Eye (tissue), 1 donor: ENCODE measurements at regions not wholly inside any gene's neighbourhood (a gene's known extent, or its start where the extent isn't known, plus 50 kb on each side); places are given as distances from the start of the nearest gene placed in this dataset.
"Not testable (repeated sequence)": the region's sequence is repeated elsewhere in the genome, so short reads cannot be mapped to it uniquely, and the experiment has no call there.

ENCODE experiments used
- DNase-seq: peaks from one replicate; pipeline ENCODE4 v3.0.0-alpha.2; 2015

DNA sequence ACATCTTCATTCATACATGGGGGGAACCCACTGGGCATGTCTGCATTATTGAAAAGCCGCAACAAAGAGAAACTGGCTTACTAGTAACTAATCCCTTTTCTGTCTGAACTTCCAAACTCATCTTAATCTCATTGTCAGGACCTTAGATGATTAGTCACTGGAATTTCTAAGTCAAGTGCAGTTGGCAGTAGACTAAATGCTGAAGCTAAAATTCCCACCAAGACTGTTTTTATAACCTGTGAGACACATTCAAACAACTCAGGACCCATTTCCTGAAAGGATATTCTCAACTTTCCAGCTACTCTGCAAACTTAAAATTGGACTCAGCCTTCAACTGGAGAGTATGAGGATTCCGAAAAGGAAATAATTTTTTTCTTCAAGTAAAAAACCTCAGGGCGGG, 94.8 kb upstream of the SCAF8 start:
- no peak for DNase-seq

DNA sequence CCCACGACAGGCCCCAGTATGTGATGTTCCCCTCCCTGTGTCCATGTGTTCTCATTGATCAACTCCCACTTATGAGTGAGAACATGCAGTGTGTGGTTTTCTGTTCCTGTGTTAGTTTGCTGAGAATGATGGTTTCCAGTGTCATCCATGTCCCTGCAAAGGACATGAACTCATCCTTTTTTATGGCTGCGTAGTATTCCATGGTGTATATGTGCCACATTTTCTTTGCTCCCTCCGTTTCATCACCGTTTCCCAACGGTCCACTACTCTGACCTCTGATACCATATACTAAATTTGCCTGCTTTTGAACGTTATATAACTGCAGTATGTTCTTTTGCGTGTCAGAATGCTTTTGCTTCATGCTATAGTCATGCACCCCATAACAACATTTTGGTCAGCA, 94.0 kb upstream of the SCAF8 start:
- not testable (repeated sequence) for DNase-seq

DNA sequence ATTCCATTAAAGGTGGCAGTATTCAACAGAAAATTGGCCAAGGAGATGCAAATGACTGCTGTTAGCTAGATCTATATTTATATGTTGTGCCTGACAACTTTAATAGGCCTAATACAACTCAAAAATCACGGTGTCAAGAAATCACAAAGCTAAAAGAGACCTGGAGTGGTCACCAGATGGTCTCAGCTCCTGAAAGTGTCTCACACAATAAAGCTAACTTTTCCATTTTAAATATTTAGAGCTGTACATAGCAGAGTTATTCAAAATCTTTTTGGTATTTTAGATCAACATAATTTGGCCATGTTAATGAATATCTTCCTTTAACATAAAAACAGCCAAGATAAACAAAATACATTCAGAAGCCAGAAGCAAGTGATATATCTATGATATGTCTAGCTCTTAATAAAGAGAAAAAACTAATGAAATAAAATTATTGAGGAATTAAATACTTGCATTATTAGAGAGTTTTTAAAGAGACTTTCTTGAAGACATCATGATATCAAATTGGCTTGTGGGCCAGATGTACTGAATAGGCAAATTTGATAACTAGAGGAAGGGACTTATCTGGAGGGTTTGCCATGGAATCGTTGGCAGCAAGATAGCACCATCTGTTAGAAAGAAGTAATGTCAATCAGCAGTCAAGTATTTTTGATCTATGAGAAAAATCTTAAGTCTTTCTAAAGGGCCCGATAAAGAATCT, 84.9 kb upstream of the SCAF8 start:
- no peak for DNase-seq

DNA sequence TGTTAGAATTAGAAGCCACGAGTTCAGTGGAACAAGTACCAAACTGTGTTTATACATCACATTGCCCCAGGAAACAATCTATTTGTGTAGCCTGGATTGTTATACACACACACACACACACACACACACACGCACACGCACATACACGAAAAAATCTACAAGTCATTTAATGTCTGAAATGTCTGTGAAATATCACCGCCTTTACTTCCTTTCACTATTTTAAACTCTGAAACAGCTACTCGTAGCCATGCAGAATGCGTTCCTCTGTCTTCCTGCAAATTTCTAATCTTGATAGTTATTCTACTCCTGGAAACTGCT, 84.4 kb upstream of the SCAF8 start:
- DNase-seq = no peak

DNA sequence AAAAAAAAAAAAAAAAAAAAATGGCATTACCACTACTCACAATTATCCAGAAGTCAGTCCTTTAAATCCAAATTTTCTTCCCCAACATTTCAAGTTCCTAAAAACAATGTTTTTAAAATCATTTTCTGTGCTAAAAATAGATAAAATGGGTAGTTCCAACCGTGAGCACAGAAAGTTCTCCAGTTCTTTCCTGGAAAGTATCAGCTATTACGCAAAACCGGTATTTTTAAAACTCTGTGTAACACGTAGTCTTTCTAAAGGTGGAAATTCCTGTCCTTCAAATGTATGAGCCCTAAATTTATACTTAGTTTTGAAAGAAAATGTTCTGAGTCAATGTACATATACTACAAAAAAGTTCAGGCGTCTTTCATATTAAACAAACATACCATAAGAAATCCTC, 83.5 kb upstream of the SCAF8 start:
- DNase-seq = peak; percentile 10

DNA sequence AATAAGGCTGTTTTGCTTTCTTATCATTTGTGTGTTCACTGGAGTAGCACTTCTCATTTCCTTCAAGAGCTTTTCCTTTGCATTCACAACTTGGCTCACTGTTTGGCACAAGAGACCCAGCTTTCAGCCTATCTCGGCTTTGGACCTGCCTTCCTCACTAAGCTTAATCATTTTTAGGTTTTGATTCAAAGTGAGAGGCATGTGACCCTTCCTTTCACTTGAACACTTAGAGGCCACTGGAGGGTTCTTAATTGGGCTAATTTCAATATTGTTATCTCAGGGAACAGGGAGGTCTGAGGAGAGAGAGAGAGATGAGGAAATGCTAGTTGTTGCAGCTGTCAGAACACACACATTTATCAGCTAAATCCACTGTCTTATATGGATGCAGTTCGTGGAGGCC, 82.9 kb upstream of the SCAF8 start:
- peak; percentile 81 for DNase-seq

DNA sequence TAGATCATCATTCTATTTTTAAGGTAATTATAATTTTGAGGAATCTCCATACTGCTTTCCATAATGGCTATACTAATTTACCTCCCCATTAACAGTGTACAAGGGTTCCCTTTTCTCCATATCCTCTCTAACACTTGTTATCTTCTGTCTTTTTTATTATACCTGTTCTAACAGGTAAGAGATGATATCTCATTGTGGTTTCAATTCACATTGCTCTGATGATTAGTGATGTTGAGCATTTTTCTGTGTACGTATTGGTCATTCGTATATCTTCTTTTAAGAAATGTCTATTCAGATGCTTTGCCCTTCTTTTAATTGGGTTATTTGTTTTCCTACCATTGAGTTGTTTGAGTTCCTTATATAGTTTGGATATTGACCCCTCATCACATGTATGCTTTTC, 81.6 kb upstream of the SCAF8 start:
- DNase-seq = no peak

DNA sequence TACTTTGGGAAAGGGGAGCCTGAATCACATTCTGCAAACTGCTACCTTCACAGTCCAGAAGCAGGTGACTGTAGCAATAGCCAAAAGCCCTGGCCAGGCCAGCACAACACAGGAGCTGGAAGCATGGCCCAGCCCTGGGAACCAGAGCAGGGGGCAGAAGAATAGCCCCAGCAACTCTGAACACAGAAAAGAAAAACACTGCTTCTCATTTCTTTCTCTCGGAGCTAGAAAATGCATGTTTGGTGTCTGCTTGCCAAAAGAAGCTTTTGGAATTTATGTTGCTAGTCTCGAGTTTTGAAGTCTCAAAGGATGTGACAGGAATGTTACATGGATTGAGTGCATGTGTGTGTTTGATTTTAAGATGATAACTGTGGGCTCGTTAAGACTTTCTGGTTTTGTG, 79.8 kb upstream of the SCAF8 start:
- peak; percentile 47 for DNase-seq

DNA sequence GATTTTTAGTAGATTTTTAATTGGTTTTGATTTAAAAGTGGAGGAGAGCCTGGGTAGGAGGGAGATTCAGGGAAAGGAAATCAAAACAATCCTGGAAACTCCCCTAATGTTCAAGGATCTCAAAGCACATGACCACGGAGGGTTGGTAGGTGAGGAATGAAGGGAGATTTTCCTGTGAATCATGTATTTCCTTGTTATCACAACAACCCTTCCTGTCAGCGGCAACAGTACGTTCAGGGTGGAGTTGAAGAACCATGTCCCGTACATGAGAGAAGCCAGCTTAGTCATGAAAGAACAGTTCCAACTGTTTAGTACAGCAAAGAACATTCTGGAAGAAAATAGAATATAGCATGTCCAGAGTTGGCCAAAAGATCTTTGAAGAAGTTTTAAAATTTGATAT, 79.4 kb upstream of the SCAF8 start:
- DNase-seq = peak; percentile 30

DNA sequence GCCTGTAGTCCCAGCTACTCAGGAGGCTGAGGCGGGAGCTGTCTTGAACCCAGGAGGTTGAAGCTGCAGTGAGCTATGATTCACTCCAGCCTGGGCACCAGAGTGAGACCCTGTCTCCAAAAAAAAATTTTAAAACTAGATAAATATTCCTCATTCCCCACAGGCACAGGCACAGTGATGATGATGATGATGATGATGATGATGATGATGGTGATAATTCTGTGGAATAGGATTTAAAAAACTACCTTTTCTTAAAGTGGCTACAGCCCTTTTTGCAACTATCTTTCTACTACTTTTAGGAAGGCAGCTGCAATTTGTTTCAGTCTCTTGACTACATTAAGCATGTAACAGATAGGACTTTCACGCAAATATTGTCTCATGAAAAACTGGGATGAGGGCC, 76.6 kb upstream of the SCAF8 start:
- DNase-seq = no peak

DNA sequence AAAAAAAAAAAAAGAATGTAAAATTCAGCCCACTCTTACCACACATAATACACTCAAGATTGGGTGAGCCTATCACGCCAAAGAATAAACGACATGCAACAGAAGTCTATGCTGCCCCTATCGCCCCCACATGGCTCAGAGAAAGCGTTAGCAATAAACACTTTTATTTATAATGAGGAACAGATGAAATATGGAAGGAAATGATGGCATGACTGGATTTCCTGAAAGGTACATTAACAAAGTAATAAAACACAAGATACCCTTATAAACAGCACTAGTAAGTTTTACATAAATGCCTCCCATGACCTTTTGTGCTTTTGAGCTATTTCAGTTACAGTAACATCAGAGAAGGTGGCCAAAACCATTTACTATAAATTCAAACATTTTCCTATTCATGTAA, 71.4 kb upstream of the SCAF8 start:
- DNase-seq = no peak

DNA sequence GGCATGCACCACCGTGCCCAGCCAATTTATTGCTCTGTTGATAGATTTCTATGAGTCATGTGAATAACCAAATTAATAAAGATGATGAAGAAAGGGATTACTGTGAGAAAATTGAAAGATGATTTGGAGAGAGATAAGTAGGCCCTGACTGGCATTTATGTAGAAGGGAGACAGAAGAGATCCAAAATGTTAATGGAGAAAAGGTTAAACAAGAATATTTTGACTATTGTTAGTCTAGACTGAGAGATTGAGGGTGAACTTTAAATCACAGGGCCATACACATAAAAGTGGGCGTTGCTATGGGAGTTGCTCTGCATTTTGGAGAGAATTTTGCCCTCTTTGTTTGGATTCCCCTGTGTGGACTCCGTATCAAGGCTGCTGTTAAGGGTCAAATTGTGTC, 68.9 kb upstream of the SCAF8 start:
- DNase-seq = no peak

DNA sequence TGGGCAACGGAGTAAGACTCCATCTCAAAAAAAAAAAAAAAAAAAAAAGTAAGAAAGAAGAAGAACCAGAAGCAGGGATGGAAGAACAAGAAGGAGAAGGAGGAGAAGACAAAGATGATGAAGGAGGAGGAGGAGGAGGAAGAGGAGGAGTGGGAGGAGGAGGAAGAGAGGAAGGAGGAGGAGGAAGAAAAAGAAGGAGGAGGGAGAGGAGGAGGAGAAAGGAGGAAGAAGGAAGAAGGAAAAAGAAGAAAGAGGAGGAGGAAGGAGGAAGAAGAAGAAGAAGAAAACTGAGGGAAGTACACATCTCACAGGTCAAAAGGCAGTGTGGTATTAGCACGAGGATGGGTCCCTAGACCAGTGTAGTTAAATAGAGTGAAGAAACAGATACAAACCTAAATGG, 65.1 kb upstream of the SCAF8 start:
- DNase-seq = no peak

DNA sequence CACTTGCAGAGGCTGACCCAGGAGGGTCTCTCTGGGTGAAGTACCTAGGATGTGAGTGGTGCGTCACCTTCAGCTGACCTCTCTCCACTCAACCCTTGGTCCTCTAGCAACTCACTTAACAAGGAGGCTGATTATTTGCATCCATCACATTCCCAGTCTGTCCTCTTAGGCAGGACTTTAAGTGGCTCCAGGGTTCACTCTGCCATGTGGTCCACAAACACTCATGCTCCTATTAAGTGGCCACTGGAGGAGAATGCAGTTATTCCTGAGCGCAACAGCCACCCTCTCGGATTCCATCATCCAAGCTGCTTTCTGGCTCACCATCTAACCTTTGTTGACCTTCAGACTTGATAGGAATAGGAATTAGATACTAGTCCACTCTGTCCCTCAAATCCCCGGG, 61.1 kb upstream of the SCAF8 start:
- no peak for DNase-seq

DNA sequence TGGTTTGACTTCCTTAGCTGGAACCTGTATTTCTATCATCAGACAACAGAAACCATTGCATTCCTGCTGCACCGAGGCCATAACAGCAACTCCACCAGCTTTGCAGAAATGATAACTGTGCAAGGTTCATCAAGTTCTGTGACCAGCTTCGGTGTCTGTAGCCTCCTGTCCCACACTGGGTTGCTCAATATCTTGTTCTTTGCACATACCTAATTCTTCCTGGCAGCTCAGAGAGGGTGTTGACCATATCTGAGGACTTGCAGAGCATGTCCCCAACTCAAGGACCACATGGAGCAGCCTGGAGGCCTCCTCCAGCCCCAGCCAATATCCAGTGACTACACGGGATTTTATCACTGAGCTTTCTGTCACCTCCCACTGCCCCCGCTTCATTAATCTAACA, 59.3 kb upstream of the SCAF8 start:
- DNase-seq = no peak

DNA sequence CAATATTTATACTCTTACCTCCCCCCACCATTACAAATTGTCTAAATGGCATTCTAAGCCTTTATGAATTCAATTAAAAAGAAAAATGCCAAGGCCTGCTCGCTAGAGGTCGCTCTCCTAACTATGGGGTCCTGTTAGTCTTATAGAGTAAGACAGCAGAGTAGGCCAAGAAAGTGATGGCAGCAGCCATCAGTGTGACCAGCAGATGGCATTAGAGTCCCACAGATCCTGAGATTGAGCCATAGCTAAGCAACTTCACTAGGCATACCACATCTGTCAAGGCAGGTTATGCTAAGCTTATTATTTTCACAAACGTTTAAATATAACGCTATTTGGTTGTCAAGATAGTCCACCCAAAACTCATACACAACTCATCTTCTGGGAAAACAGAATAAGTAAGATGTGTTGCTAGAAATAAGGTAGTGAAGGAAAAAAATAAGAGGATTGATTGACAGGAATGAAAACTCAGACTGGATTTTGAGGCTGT, 57.6 kb upstream of the SCAF8 start:
- DNase-seq = peak; percentile 98

DNA sequence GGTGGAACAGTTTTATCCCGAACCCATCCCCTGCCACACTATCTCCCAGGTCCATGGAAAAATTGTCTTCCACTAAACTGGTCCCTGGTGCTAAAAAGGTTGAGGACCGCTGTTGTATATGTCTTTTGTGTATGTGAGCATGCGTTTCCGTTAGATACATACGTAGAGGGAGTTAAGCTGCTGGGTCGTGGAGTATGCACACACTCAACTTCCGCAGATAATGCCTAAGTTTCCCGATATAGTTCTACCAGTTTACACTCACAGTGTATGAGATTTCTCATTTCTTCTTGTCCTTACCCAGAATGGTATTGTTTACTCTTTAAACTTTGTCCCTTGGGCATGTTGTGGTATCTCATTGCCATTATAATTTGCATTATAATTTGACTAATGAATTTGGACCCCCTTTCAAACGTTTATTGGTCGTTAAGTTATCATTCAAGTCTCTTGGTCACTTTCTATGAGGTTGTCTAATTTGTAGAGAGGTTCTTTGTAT, 50.5 kb upstream of the SCAF8 start:
- DNase-seq = no peak
